Lower leg skin (tissue), 4 donors: ENCODE measurements at regions not wholly inside any gene's neighbourhood (a gene's known extent, or its start where the extent isn't known, plus 50 kb on each side); places are given as distances from the start of the nearest gene placed in this dataset.

ENCODE experiments used
- DNase-seq, 2 donors: peaks; one replicate each; pipeline ENCODE4 v3.0.0-alpha.2; 2019; ENCODE audit warnings: low spot score in 2 of 2
- H3K4me3 ChIP-seq: fragments of 200-600 bp; sonication (generic); 2 replicates; pipeline ENCODE4 v1.5.1; 2017; ENCODE audit warnings: mild to moderate bottlenecking, low read depth; ENCODE audit not compliant: poor library complexity, severe bottlenecking
- CTCF ChIP-seq, 3 donors: fragments of 450-650 bp; IDR thresholded peaks; one replicate each; pipeline ENCODE4 v1.5.1; 2016; ENCODE audit warnings: antibody characterized with exemption in 3 of 3, mild to moderate bottlenecking in 3 of 3, moderate library complexity in 2 of 3
- POLR2A ChIP-seq, 2 donors: fragments of 450-650 bp; IDR thresholded peaks; one replicate each; pipeline ENCODE4 v1.6.1; 2016 to 2017; ENCODE audit warnings: antibody characterized with exemption in 2 of 2, mild to moderate bottlenecking in 1 of 2, moderate library complexity in 1 of 2
- WGBS, 2 donors: methylation state at CpG; one replicate each; pipeline ENCODE4 v1.1.5; 2018; 5-methylcytosine and 5-hydroxymethylcytosine counted together
- intact Hi-C: fragments of 100-400 bp; cut with DNase I; formaldehyde crosslinking; loops from one replicate; pipeline ENCODE4 v1.15.0; 2023; ENCODE audit warnings: low total_unique reads

- no peak for DNase-seq
- no peak for TF ChIP-seq CTCF (IDR thresholded peaks at IDR 0.05)
- TF ChIP-seq POLR2A (IDR thresholded peaks at IDR 0.05), result no peak
- WGBS, 2 donors, result 67 to 94% methylated on average over 3 of the region's 3 CpGs
- H3K4me3 ChIP-seq, result no peak overlapping the region
- intact Hi-C loops, result no loop called here
These were observed 167.1 kb upstream of the MMS22L start for GRCh38 chr6:97450087-97450486.

- intact Hi-C loops, result no loop called here
These were observed 173.1 kb upstream of the MMS22L start for GRCh38 chr6:97456070-97456469.

GRCh38 chr6:97459535-97459934 lies 176.5 kb upstream of the MMS22L start:
- no peak for DNase-seq
- TF ChIP-seq CTCF (IDR thresholded peaks at IDR 0.05) (no peak), POLR2A (IDR thresholded peaks at IDR 0.05) (no peak)
- intact Hi-C loops, result no loop called here
- 89 to 90% methylated on average over 3 of the region's 3 CpGs for WGBS, 2 donors
- H3K4me3 ChIP-seq, result no peak overlapping the region

More at GRCh38 chr6:97456070-97456469, 173.1 kb upstream of the MMS22L start:
- TF ChIP-seq POLR2A (IDR thresholded peaks at IDR 0.05) (no peak), CTCF (IDR thresholded peaks at IDR 0.05) (no peak)
- H3K4me3 ChIP-seq, result no peak overlapping the region
- WGBS, 2 donors, result 64 to 67% methylated on average over 3 of the region's 3 CpGs
- no peak for DNase-seq

- TF ChIP-seq CTCF (IDR thresholded peaks at IDR 0.05) (no peak), POLR2A (IDR thresholded peaks at IDR 0.05) (no peak)
- WGBS, 2 donors, result 73 to 81% methylated on average over 1 of the region's 1 CpG
- DNase-seq, result no peak
- no peak overlapping the region for H3K4me3 ChIP-seq
- intact Hi-C loops, result no loop called here
These were observed 177.0 kb upstream of the MMS22L start for GRCh38 chr6:97459986-97460385.

- DNase-seq, result no peak
- no peak overlapping the region for H3K4me3 ChIP-seq
- intact Hi-C loops, result no loop called here
- WGBS, 2 donors, result 79 to 82% methylated on average over 7 of the region's 7 CpGs
- TF ChIP-seq POLR2A (IDR thresholded peaks at IDR 0.05), result no peak
- no peak for TF ChIP-seq CTCF (IDR thresholded peaks at IDR 0.05)
These were observed 177.5 kb upstream of the MMS22L start for GRCh38 chr6:97460394-97461080.

GRCh38 chr6:97461218-97461617 lies 178.2 kb upstream of the MMS22L start:
- no peak overlapping the region for H3K4me3 ChIP-seq
- intact Hi-C loops, result no loop called here
- DNase-seq, result no peak
- no peak for TF ChIP-seq POLR2A (IDR thresholded peaks at IDR 0.05)
- no peak for TF ChIP-seq CTCF (IDR thresholded peaks at IDR 0.05)
- WGBS, 2 donors, result 33 to 35% methylated on average over 3 of the region's 3 CpGs
